ENCODE measurements at regions not wholly inside any gene's neighbourhood (a gene's known extent, or its start where the extent isn't known, plus 50 kb on each side); places are given as distances from the start of the nearest gene placed in this dataset.
"Not testable (repeated sequence)": the region's sequence is repeated elsewhere in the genome, so short reads cannot be mapped to it uniquely, and the experiment has no call there.

- H3K9ac ChIP-seq (ENCODE audit: low read length), result no peak overlapping the region
- no peak overlapping the region for H2BK5ac ChIP-seq (ENCODE audit: low read length)
- no peak overlapping the region for H3K18ac ChIP-seq (ENCODE audit: low read length)
- H2AK5ac ChIP-seq (ENCODE audit: low read length), result no peak overlapping the region
- H3K4me1 ChIP-seq (ENCODE audit: control insufficient read depth, low read depth, low read length), result no peaks in the 10 kb centered on the region
- H4K5ac ChIP-seq (ENCODE audit: low read length), result no peak overlapping the region
- H3K56ac ChIP-seq (ENCODE audit: low read length), result no peak overlapping the region
- no CpG with 5 or more reads among the region's 1 CpG for WGBS (ENCODE audit: extremely low coverage, insufficient coverage, low lambda C conversion rate)
- H3K27ac ChIP-seq (ENCODE audit: low read depth, low read length), result no peak overlapping the region
- H3K4me2 ChIP-seq (ENCODE audit: low read length), result no peak overlapping the region
- no peak overlapping the region for H3K23ac ChIP-seq (ENCODE audit: low read length)
- H3K4me3 ChIP-seq (ENCODE audit: low read length), result no peak overlapping the region
- H3K79me2 ChIP-seq (ENCODE audit: control insufficient read depth, insufficient read depth, low read length), result no peaks in the 10 kb centered on the region
- no peaks in the 10 kb centered on the region for H3K79me1 ChIP-seq (ENCODE audit: low read length)
- DNase-seq, result no peak
- H3K4ac ChIP-seq (ENCODE audit: low read depth, low read length), result no peak overlapping the region
- no peaks in the 10 kb centered on the region for H3K36me3 ChIP-seq (ENCODE audit: control insufficient read depth, insufficient read depth, low read length)
- no peaks in the 10 kb centered on the region for H3K27me3 ChIP-seq (ENCODE audit: insufficient read depth, low read length, poor library complexity)
- H2BK15ac ChIP-seq (replicated peaks; ENCODE audit: low read depth), result no peak overlapping the region
- no peak overlapping the region for H4K8ac ChIP-seq (ENCODE audit: low read depth, low read length)
- no peak overlapping the region for H2BK120ac ChIP-seq (ENCODE audit: low read depth, low read length)
Measured at GRCh38 chr11:90635151-90635550, 412.3 kb upstream of the CHORDC1 start.

GRCh38 chr11:90630176-90630575, 407.3 kb upstream of the CHORDC1 start:
- H2BK5ac ChIP-seq (ENCODE audit: low read length), result no peak overlapping the region
- H4K5ac ChIP-seq (ENCODE audit: low read length), result no peak overlapping the region
- H3K27ac ChIP-seq (ENCODE audit: low read depth, low read length), result no peak overlapping the region
- H3K79me1 ChIP-seq (ENCODE audit: low read length), result no peaks in the 10 kb centered on the region
- H3K4ac ChIP-seq (ENCODE audit: low read depth, low read length), result no peak overlapping the region
- no peak overlapping the region for H3K23ac ChIP-seq (ENCODE audit: low read length)
- no peak overlapping the region for H2BK120ac ChIP-seq (ENCODE audit: low read depth, low read length)
- no peaks in the 10 kb centered on the region for H3K4me1 ChIP-seq (ENCODE audit: control insufficient read depth, low read depth, low read length)
- H2BK15ac ChIP-seq (replicated peaks; ENCODE audit: low read depth), result no peak overlapping the region
- no peaks in the 10 kb centered on the region for H3K79me2 ChIP-seq (ENCODE audit: control insufficient read depth, insufficient read depth, low read length)
- H4K8ac ChIP-seq (ENCODE audit: low read depth, low read length), result no peak overlapping the region
- no CpG with 5 or more reads among the region's 4 CpGs for WGBS (ENCODE audit: extremely low coverage, insufficient coverage, low lambda C conversion rate)
- H2AK5ac ChIP-seq (ENCODE audit: low read length), result no peak overlapping the region
- DNase-seq, result no peak
- no peak overlapping the region for H3K56ac ChIP-seq (ENCODE audit: low read length)
- H3K4me2 ChIP-seq (ENCODE audit: low read length), result no peak overlapping the region
- no peak overlapping the region for H3K4me3 ChIP-seq (ENCODE audit: low read length)
- H3K27me3 ChIP-seq (ENCODE audit: insufficient read depth, low read length, poor library complexity), result no peaks in the 10 kb centered on the region
- H3K9ac ChIP-seq (ENCODE audit: low read length), result no peak overlapping the region
- H3K18ac ChIP-seq (ENCODE audit: low read length), result no peak overlapping the region
- H3K36me3 ChIP-seq (ENCODE audit: control insufficient read depth, insufficient read depth, low read length), result no peaks in the 10 kb centered on the region

- Histone ChIP-seq H2BK5ac (ENCODE audit: low read length) (no peak overlapping the region), H3K18ac (ENCODE audit: low read length) (no peak overlapping the region), H3K9ac (ENCODE audit: low read length) (no peak overlapping the region), H2AK5ac (ENCODE audit: low read length) (no peak overlapping the region), H3K79me1 (ENCODE audit: low read length) (no peaks in the 10 kb centered on the region), H3K27me3 (ENCODE audit: insufficient read depth, low read length, poor library complexity) (no peaks in the 10 kb centered on the region), H3K56ac (ENCODE audit: low read length) (no peak overlapping the region), H3K4me2 (ENCODE audit: low read length) (no peak overlapping the region), H3K4me1 (ENCODE audit: control insufficient read depth, low read depth, low read length) (no peaks in the 10 kb centered on the region), H4K5ac (ENCODE audit: low read length) (no peak overlapping the region), H2BK120ac (ENCODE audit: low read depth, low read length) (no peak overlapping the region), H2BK15ac (replicated peaks; ENCODE audit: low read depth) (no peak overlapping the region), H4K8ac (ENCODE audit: low read depth, low read length) (no peak overlapping the region), H3K23ac (ENCODE audit: low read length) (no peak overlapping the region), H3K4ac (ENCODE audit: low read depth, low read length) (no peak overlapping the region), H3K79me2 (ENCODE audit: control insufficient read depth, insufficient read depth, low read length) (no peaks in the 10 kb centered on the region), H3K36me3 (ENCODE audit: control insufficient read depth, insufficient read depth, low read length) (no peaks in the 10 kb centered on the region), H3K27ac (ENCODE audit: low read depth, low read length) (no peak overlapping the region), H3K4me3 (ENCODE audit: low read length) (no peak overlapping the region)
- DNase-seq, result no peak
- WGBS (ENCODE audit: extremely low coverage, insufficient coverage, low lambda C conversion rate), result no CpG with 5 or more reads among the region's 4 CpGs
Measured at GRCh38 chr11:90629229-90629806, 406.5 kb upstream of the CHORDC1 start.

GRCh38 chr11:90614318-90614717, 391.5 kb upstream of the CHORDC1 start:
- no peaks in the 10 kb centered on the region for H3K4me1 ChIP-seq (ENCODE audit: control insufficient read depth, low read depth, low read length)
- no peak for DNase-seq
- no peak overlapping the region for H4K8ac ChIP-seq (ENCODE audit: low read depth, low read length)
- H2BK15ac ChIP-seq (replicated peaks; ENCODE audit: low read depth), result no peak overlapping the region
- no CpG with 5 or more reads among the region's 2 CpGs for WGBS (ENCODE audit: extremely low coverage, insufficient coverage, low lambda C conversion rate)
- H3K79me1 ChIP-seq (ENCODE audit: low read length), result no peaks in the 10 kb centered on the region
- H3K56ac ChIP-seq (ENCODE audit: low read length), result no peak overlapping the region
- H3K9ac ChIP-seq (ENCODE audit: low read length), result no peak overlapping the region
- no peak overlapping the region for H3K4me3 ChIP-seq (ENCODE audit: low read length)
- H3K79me2 ChIP-seq (ENCODE audit: control insufficient read depth, insufficient read depth, low read length), result no peaks in the 10 kb centered on the region
- H3K4ac ChIP-seq (ENCODE audit: low read depth, low read length), result no peak overlapping the region
- H3K27me3 ChIP-seq (ENCODE audit: insufficient read depth, low read length, poor library complexity), result no peaks in the 10 kb centered on the region
- no peak overlapping the region for H3K18ac ChIP-seq (ENCODE audit: low read length)
- no peak overlapping the region for H3K23ac ChIP-seq (ENCODE audit: low read length)
- no peak overlapping the region for H4K5ac ChIP-seq (ENCODE audit: low read length)
- H3K4me2 ChIP-seq (ENCODE audit: low read length), result no peak overlapping the region
- no peaks in the 10 kb centered on the region for H3K36me3 ChIP-seq (ENCODE audit: control insufficient read depth, insufficient read depth, low read length)
- H2AK5ac ChIP-seq (ENCODE audit: low read length), result no peak overlapping the region
- H3K27ac ChIP-seq (ENCODE audit: low read depth, low read length), result no peak overlapping the region
- no peak overlapping the region for H2BK120ac ChIP-seq (ENCODE audit: low read depth, low read length)
- no peak overlapping the region for H2BK5ac ChIP-seq (ENCODE audit: low read length)

GRCh38 chr11:90613037-90613436, 390.2 kb upstream of the CHORDC1 start:
- WGBS (ENCODE audit: extremely low coverage, insufficient coverage, low lambda C conversion rate), result no CpG with 5 or more reads among the region's 4 CpGs

GRCh38 chr11:90606721-90607120, 383.9 kb upstream of the CHORDC1 start:
- no CpG with 5 or more reads among the region's 1 CpG for WGBS (ENCODE audit: extremely low coverage, insufficient coverage, low lambda C conversion rate)
- H2AK5ac ChIP-seq (ENCODE audit: low read length), result no peak overlapping the region
- H4K5ac ChIP-seq (ENCODE audit: low read length), result no peak overlapping the region
- no peaks in the 10 kb centered on the region for H3K79me2 ChIP-seq (ENCODE audit: control insufficient read depth, insufficient read depth, low read length)
- no peak overlapping the region for H3K4me3 ChIP-seq (ENCODE audit: low read length)
- no peak overlapping the region for H3K23ac ChIP-seq (ENCODE audit: low read length)
- no peak overlapping the region for H2BK5ac ChIP-seq (ENCODE audit: low read length)
- no peak for DNase-seq
- H4K8ac ChIP-seq (ENCODE audit: low read depth, low read length), result no peak overlapping the region
- no peak overlapping the region for H2BK120ac ChIP-seq (ENCODE audit: low read depth, low read length)
- H2BK15ac ChIP-seq (replicated peaks; ENCODE audit: low read depth), result no peak overlapping the region
- H3K4me2 ChIP-seq (ENCODE audit: low read length), result no peak overlapping the region
- H3K56ac ChIP-seq (ENCODE audit: low read length), result no peak overlapping the region
- no peak overlapping the region for H3K4ac ChIP-seq (ENCODE audit: low read depth, low read length)
- no peak overlapping the region for H3K27ac ChIP-seq (ENCODE audit: low read depth, low read length)
- H3K36me3 ChIP-seq (ENCODE audit: control insufficient read depth, insufficient read depth, low read length), result no peaks in the 10 kb centered on the region
- H3K27me3 ChIP-seq (ENCODE audit: insufficient read depth, low read length, poor library complexity), result no peaks in the 10 kb centered on the region
- no peaks in the 10 kb centered on the region for H3K4me1 ChIP-seq (ENCODE audit: control insufficient read depth, low read depth, low read length)
- no peak overlapping the region for H3K9ac ChIP-seq (ENCODE audit: low read length)
- no peak overlapping the region for H3K18ac ChIP-seq (ENCODE audit: low read length)
- no peaks in the 10 kb centered on the region for H3K79me1 ChIP-seq (ENCODE audit: low read length)

More at GRCh38 chr11:90613037-90613436, 390.2 kb upstream of the CHORDC1 start:
- not testable (repeated sequence) for H2BK5ac ChIP-seq (ENCODE audit: low read length); H4K5ac ChIP-seq (ENCODE audit: low read length); H3K4me2 ChIP-seq (ENCODE audit: low read length); H3K4me1 ChIP-seq (ENCODE audit: control insufficient read depth, low read depth, low read length); H3K79me1 ChIP-seq (ENCODE audit: low read length); H2AK5ac ChIP-seq (ENCODE audit: low read length); DNase-seq; H3K23ac ChIP-seq (ENCODE audit: low read length); H3K9ac ChIP-seq (ENCODE audit: low read length); H4K8ac ChIP-seq (ENCODE audit: low read depth, low read length); H3K36me3 ChIP-seq (ENCODE audit: control insufficient read depth, insufficient read depth, low read length); H3K27ac ChIP-seq (ENCODE audit: low read depth, low read length); H3K56ac ChIP-seq (ENCODE audit: low read length); H3K4me3 ChIP-seq (ENCODE audit: low read length); H3K18ac ChIP-seq (ENCODE audit: low read length); H3K79me2 ChIP-seq (ENCODE audit: control insufficient read depth, insufficient read depth, low read length); H2BK15ac ChIP-seq (replicated peaks; ENCODE audit: low read depth); H3K4ac ChIP-seq (ENCODE audit: low read depth, low read length); H2BK120ac ChIP-seq (ENCODE audit: low read depth, low read length); H3K27me3 ChIP-seq (ENCODE audit: insufficient read depth, low read length, poor library complexity)

All from mesendoderm (in vitro differentiated cells).